Osteoblast (primary cell): ENCODE measurements at regions not wholly inside any gene's neighbourhood (a gene's known extent, or its start where the extent isn't known, plus 50 kb on each side); places are given as distances from the start of the nearest gene placed in this dataset.
A peak's percentile ranks its signal among the peaks of the same experiment; 100 is the strongest.

Experiments
- DNase-seq: peaks from one replicate; pipeline ENCODE4 v3.0.0; 2011; ENCODE audit warnings: low spot score, mixed read lengths; ENCODE audit not compliant: insufficient read length; ENCODE audit errors: missing footprints
- H2AFZ ChIP-seq: 2 replicates; pipeline ENCODE4 v1.6.0; 2011; ENCODE audit warnings: mild to moderate bottlenecking, low read length
- H3K27ac ChIP-seq: 2 replicates; pipeline ENCODE4 v1.5.1; 2011; ENCODE audit warnings: mild to moderate bottlenecking, low read depth, low read length, moderate library complexity
- H3K27me3 ChIP-seq: 2 replicates; pipeline ENCODE4 v1.6.0; 2012; ENCODE audit warnings: mild to moderate bottlenecking, control low read depth, inconsistent platforms, low read length, moderate library complexity; ENCODE audit not compliant: insufficient read depth
- H3K36me3 ChIP-seq: 2 replicates; pipeline ENCODE4 v1.5.1; 2011; ENCODE audit warnings: mild to moderate bottlenecking, low read length, control low read depth, moderate library complexity; ENCODE audit not compliant: insufficient read depth
- H3K4me1 ChIP-seq: 2 replicates; pipeline ENCODE4 v1.5.1; 2011; ENCODE audit warnings: mild to moderate bottlenecking, low read length, control low read depth, moderate library complexity; ENCODE audit not compliant: insufficient read depth
- H3K4me2 ChIP-seq: 2 replicates; pipeline ENCODE4 v1.6.0; 2011; ENCODE audit warnings: mild to moderate bottlenecking, low read length; ENCODE audit not compliant: insufficient read depth
- H3K4me3 ChIP-seq: fragments of 200-600 bp; sonication (generic); 3 replicates; pipeline ENCODE4 v1.5.1; 2012; ENCODE audit warnings: mild to moderate bottlenecking, low read length, inconsistent platforms; ENCODE audit not compliant: insufficient read depth
- H3K79me2 ChIP-seq: 2 replicates; pipeline ENCODE4 v1.6.0; 2012; ENCODE audit warnings: mild to moderate bottlenecking, low read length, control low read depth, inconsistent platforms; ENCODE audit not compliant: insufficient read depth
- H3K9me3 ChIP-seq: 2 replicates; pipeline ENCODE4 v1.5.1; 2011; ENCODE audit warnings: low read depth, low read length, control low read depth
- H4K20me1 ChIP-seq: 2 replicates; pipeline ENCODE4 v1.6.0; 2012; ENCODE audit warnings: mild to moderate bottlenecking, low read length, control low read depth; ENCODE audit not compliant: insufficient read depth
- CTCF ChIP-seq: IDR thresholded peaks from 2 replicates; pipeline ENCODE4 v1.5.1; 2011; ENCODE audit warnings: mild to moderate bottlenecking, low read depth, low read length, moderate library complexity; ENCODE audit errors: extremely low read depth

GRCh38 chr3:188978421-188979171 is 193.2 kb upstream of the TPRG1 start:
- H3K4me3 ChIP-seq = no peak overlapping the region
- no peak overlapping the region for H2AFZ ChIP-seq
- no peak for TF ChIP-seq CTCF
- no peaks in the 10 kb centered on the region for H4K20me1 ChIP-seq
- H3K27ac ChIP-seq = no peak overlapping the region
- DNase-seq = no peak
- peaks cover 30% of the 10 kb centered on the region for H3K4me1 ChIP-seq
- H3K4me2 ChIP-seq = peak overlapping the region; percentile 30
- no peaks in the 10 kb centered on the region for H3K36me3 ChIP-seq
- H3K27me3 ChIP-seq = no peaks in the 10 kb centered on the region
- no peaks in the 10 kb centered on the region for H3K9me3 ChIP-seq
- H3K79me2 ChIP-seq = no peaks in the 10 kb centered on the region

GRCh38 chr3:188979248-188979647 is 192.5 kb upstream of the TPRG1 start:
- no peaks in the 10 kb centered on the region for H3K9me3 ChIP-seq
- H3K27me3 ChIP-seq = no peaks in the 10 kb centered on the region
- H3K4me3 ChIP-seq = no peak overlapping the region
- DNase-seq = no peak
- H2AFZ ChIP-seq = no peak overlapping the region
- no peak overlapping the region for H3K27ac ChIP-seq
- peaks cover 27% of the 10 kb centered on the region for H3K4me1 ChIP-seq
- H4K20me1 ChIP-seq = no peaks in the 10 kb centered on the region
- no peaks in the 10 kb centered on the region for H3K79me2 ChIP-seq
- no peak overlapping the region for H3K4me2 ChIP-seq
- H3K36me3 ChIP-seq = no peaks in the 10 kb centered on the region
- no peak for TF ChIP-seq CTCF

DNA sequence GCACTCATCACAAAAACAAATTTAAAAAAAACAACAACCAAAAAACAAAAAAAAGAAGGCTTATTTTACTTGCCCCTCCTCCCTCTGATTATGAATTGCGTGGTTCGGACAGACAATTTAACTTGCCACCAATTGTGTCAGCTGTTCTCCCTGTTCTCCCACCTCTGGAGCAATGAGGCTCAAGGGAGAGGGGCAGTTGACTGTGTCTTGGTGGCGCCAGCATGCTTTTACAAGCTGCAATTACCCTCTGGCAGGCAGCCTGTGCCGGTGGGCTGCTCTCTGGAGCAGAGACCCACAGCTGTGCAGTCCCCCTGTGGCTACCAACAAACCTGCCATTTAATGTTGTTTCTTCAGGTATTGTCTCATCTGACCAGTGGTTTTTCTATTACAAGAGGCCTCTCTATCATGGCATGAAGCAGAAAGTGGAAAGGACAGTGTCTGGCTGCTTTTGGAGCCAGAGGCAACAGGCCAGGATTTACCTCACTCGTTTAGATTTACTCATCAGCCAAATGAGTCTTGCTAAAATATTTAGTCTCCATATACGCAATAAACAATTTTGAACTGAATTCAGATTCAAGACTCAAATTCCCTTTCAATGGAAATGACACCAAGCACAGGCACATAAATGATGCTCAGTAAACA is 192.0 kb upstream of the TPRG1 start:
- no peak for DNase-seq
- Histone ChIP-seq H3K27ac (no peak overlapping the region), H3K9me3 (no peaks in the 10 kb centered on the region), H2AFZ (no peak overlapping the region), H3K4me3 (no peak overlapping the region), H3K4me1 (peaks cover 22% of the 10 kb centered on the region), H3K36me3 (no peaks in the 10 kb centered on the region), H4K20me1 (no peaks in the 10 kb centered on the region), H3K27me3 (no peaks in the 10 kb centered on the region), H3K4me2 (no peak overlapping the region), H3K79me2 (no peaks in the 10 kb centered on the region)
- no peak for TF ChIP-seq CTCF

DNA sequence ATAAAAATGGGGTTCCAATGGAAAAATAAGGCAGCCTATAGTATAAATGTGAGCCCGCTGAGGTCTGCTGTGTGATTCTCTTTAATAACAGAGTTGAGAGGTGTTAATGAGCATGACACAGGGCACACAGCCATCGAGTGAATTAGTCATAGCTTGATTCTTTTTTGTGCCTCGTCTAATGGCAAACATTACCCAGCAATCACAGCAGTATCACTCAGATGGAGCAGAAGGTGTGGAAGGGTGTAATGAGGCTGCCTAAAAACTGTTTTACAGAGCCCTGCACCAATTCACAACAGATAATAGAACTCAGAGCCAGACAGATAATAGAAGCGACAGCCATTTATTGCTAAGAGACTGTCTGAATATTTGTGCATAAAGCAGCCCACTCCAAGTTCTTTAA is 178.6 kb upstream of the TPRG1 start:
- DNase-seq = no peak
- no peaks in the 10 kb centered on the region for H3K36me3 ChIP-seq

More for the DNA sequence above, 178.6 kb upstream of the TPRG1 start:
- H3K4me2 ChIP-seq = no peak overlapping the region
- no peak overlapping the region for H2AFZ ChIP-seq
- H3K27me3 ChIP-seq = no peaks in the 10 kb centered on the region
- H3K79me2 ChIP-seq = no peaks in the 10 kb centered on the region
- no peak overlapping the region for H3K27ac ChIP-seq
- TF ChIP-seq CTCF = no peak
- no peaks in the 10 kb centered on the region for H4K20me1 ChIP-seq
- H3K4me1 ChIP-seq = no peaks in the 10 kb centered on the region
- H3K9me3 ChIP-seq = no peaks in the 10 kb centered on the region
- H3K4me3 ChIP-seq = no peak overlapping the region
